ENCODE measurements at regions not wholly inside any gene's neighbourhood (a gene's known extent, or its start where the extent isn't known, plus 50 kb on each side); places are given as distances from the start of the nearest gene placed in this dataset.

- TF ChIP-seq CTCF (IDR thresholded peaks at IDR 0.05 in 8 of 11, conservative IDR thresholded peaks at IDR 0.05 in 3 of 11) (no peak), POLR2A (IDR thresholded peaks at IDR 0.05) (no peak)
Observed at GRCh38 chr5:2155556-2155955, 272.8 kb upstream of the IRX4 start.

Measured in spleen (tissue), 7 donors.